ENCODE measurements at regions not wholly inside any gene's neighbourhood (a gene's known extent, or its start where the extent isn't known, plus 50 kb on each side); places are given as distances from the start of the nearest gene placed in this dataset.

GRCh38 chr7:46970131-46970430 is 611.8 kb downstream of the TNS3 start:
- Histone ChIP-seq H3K36me3 (no peaks in the 10 kb centered on the region), H3K4me1 (no peaks in the 10 kb centered on the region), H3K27ac (no peak overlapping the region), H3K27me3 (no peaks in the 10 kb centered on the region), H3K4me3 (no peak overlapping the region), H3K9me3 (no peaks in the 10 kb centered on the region)
- intact Hi-C loops (cut with DNase I): no loop called here
- TF ChIP-seq CTCF (IDR thresholded peaks at IDR 0.05) (no peak), POLR2A (IDR thresholded peaks at IDR 0.05) (no peak), POLR2AphosphoS5 (IDR thresholded peaks at IDR 0.05; ENCODE audit: insufficient read depth in 1 of 2, low read depth in 1 of 2) (no peak)
- DNase-seq (ENCODE audit: extremely low spot score in 2 of 2): no peak

- TF ChIP-seq POLR2A (IDR thresholded peaks at IDR 0.05) (no peak), CTCF (IDR thresholded peaks at IDR 0.05) (no peak), POLR2AphosphoS5 (IDR thresholded peaks at IDR 0.05; ENCODE audit: insufficient read depth in 1 of 2, low read depth in 1 of 2) (no peak)
- Histone ChIP-seq H3K4me3 (no peak overlapping the region), H3K27me3 (no peaks in the 10 kb centered on the region), H3K27ac (no peak overlapping the region), H3K9me3 (no peaks in the 10 kb centered on the region), H3K4me1 (no peaks in the 10 kb centered on the region), H3K36me3 (no peaks in the 10 kb centered on the region)
- intact Hi-C loops (cut with DNase I): no loop called here
- no peak for DNase-seq (ENCODE audit: extremely low spot score in 2 of 2)
These were observed 612.4 kb downstream of the TNS3 start for GRCh38 chr7:46969303-46970130.

- TF ChIP-seq POLR2AphosphoS5 (IDR thresholded peaks at IDR 0.05; ENCODE audit: insufficient read depth in 1 of 2, low read depth in 1 of 2) (no peak), CTCF (IDR thresholded peaks at IDR 0.05) (no peak), POLR2A (IDR thresholded peaks at IDR 0.05) (no peak)
- intact Hi-C loops (cut with DNase I): no loop called here
- H3K4me1 ChIP-seq: no peaks in the 10 kb centered on the region
- no peaks in the 10 kb centered on the region for H3K27me3 ChIP-seq
- no peak overlapping the region for H3K27ac ChIP-seq
- H3K4me3 ChIP-seq: no peak overlapping the region
- DNase-seq (ENCODE audit: extremely low spot score in 2 of 2): no peak
- peaks cover 2% of the 10 kb centered on the region for H3K9me3 ChIP-seq
- H3K36me3 ChIP-seq: no peaks in the 10 kb centered on the region
These were observed 613.9 kb downstream of the TNS3 start for GRCh38 chr7:46968003-46968402.

GRCh38 chr7:46963719-46964118 is 618.2 kb downstream of the TNS3 start:
- H3K4me3 ChIP-seq: no peak overlapping the region
- H3K36me3 ChIP-seq: no peaks in the 10 kb centered on the region
- H3K27me3 ChIP-seq: no peaks in the 10 kb centered on the region
- no peaks in the 10 kb centered on the region for H3K4me1 ChIP-seq
- no peak for DNase-seq (ENCODE audit: extremely low spot score in 2 of 2)
- intact Hi-C loops (cut with DNase I): no loop called here
- no peak overlapping the region for H3K27ac ChIP-seq
- peaks cover 3% of the 10 kb centered on the region for H3K9me3 ChIP-seq
- TF ChIP-seq POLR2A (IDR thresholded peaks at IDR 0.05) (no peak), POLR2AphosphoS5 (IDR thresholded peaks at IDR 0.05; ENCODE audit: insufficient read depth in 1 of 2, low read depth in 1 of 2) (no peak), CTCF (IDR thresholded peaks at IDR 0.05) (no peak)

- Histone ChIP-seq H3K4me3 (no peak overlapping the region), H3K27ac (no peak overlapping the region), H3K9me3 (peaks cover 3% of the 10 kb centered on the region), H3K4me1 (no peaks in the 10 kb centered on the region), H3K36me3 (no peaks in the 10 kb centered on the region), H3K27me3 (no peaks in the 10 kb centered on the region)
- TF ChIP-seq CTCF (IDR thresholded peaks at IDR 0.05): no peak
- no peak for DNase-seq (ENCODE audit: extremely low spot score in 2 of 2)
- intact Hi-C loops (cut with DNase I): no loop called here
These were observed 620.9 kb downstream of the TNS3 start for GRCh38 chr7:46960970-46961369.
